Erythroblast (primary cell): ENCODE measurements at regions not wholly inside any gene's neighbourhood (a gene's known extent, or its start where the extent isn't known, plus 50 kb on each side); places are given as distances from the start of the nearest gene placed in this dataset.

Experiments used
- GATA1 ChIP-seq: IDR thresholded peaks from 2 replicates; pipeline ENCODE4 v1.6.1; 2011; ENCODE audit warnings: low read depth, mild to moderate bottlenecking, control low read depth, low read length, moderate library complexity
- POLR2A ChIP-seq: IDR thresholded peaks from 2 replicates; pipeline ENCODE4 v1.6.1; 2011; ENCODE audit warnings: mild to moderate bottlenecking, low read length

GRCh38 chr9:13665418-13666066, 386.1 kb upstream of the MPDZ start:
- TF ChIP-seq POLR2A, result no peak
- TF ChIP-seq GATA1, result no peak
